ENCODE measurements at regions not wholly inside any gene's neighbourhood (a gene's known extent, or its start where the extent isn't known, plus 50 kb on each side); places are given as distances from the start of the nearest gene placed in this dataset.
"Not testable (repeated sequence)": the region's sequence is repeated elsewhere in the genome, so short reads cannot be mapped to it uniquely, and the experiment has no call there.

DNA sequence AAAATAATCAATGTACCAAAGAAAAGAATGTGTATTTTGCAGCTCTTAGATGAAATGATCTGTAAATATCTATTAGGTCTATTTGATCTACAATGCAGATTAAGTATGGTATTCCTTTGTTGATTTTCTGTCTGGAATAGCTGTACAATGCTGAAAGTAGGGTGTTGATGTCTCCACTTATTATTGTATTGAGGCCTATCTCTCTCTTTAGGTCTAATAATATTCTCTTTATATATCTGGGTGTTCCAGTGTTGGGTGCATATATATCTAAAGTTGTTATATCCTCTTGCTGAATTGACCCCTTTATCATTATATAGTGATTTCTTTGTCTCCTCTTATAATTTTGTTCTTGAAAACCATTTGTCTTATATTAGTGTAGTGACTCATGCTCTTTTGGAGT is 885.5 kb upstream of the FOXG1 start:
- H3K4me3 ChIP-seq (ENCODE audit: low read depth, low read length), result no peak overlapping the region
- TF ChIP-seq, protein P1, sequence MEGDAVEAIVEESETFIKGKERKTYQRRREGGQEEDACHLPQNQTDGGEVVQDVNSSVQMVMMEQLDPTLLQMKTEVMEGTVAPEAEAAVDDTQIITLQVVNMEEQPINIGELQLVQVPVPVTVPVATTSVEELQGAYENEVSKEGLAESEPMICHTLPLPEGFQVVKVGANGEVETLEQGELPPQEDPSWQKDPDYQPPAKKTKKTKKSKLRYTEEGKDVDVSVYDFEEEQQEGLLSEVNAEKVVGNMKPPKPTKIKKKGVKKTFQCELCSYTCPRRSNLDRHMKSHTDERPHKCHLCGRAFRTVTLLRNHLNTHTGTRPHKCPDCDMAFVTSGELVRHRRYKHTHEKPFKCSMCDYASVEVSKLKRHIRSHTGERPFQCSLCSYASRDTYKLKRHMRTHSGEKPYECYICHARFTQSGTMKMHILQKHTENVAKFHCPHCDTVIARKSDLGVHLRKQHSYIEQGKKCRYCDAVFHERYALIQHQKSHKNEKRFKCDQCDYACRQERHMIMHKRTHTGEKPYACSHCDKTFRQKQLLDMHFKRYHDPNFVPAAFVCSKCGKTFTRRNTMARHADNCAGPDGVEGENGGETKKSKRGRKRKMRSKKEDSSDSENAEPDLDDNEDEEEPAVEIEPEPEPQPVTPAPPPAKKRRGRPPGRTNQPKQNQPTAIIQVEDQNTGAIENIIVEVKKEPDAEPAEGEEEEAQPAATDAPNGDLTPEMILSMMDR (IDR thresholded peaks at IDR 0.05; ENCODE audit: borderline replicate concordance, insufficient read depth, low read depth, low read length), result no peak

GRCh38 chr14:27881646-27882045 is 884.9 kb upstream of the FOXG1 start:
- H3K4me3 ChIP-seq (ENCODE audit: low read depth, low read length), result no peak overlapping the region
- TF ChIP-seq, protein P1 (IDR thresholded peaks at IDR 0.05; ENCODE audit: borderline replicate concordance, insufficient read depth, low read depth, low read length), result no peak

DNA sequence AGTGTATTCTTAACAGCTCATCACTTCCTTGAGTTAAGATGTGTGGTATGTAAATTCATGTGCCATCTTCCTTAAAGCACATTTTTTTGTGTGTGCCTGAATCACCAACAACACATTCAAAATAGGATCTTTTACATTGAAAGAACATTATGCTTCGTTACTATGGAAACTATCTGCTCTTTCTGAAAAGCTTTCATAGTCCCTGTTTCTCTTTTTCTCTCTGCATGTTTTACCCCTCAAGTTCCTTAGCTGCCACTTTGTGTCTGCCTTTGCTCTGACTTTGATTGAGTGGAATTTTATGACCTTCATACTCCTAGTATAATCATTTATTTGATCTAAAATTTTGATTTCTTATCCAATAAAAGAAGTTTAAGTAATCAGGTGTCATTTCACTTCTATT is 880.3 kb upstream of the FOXG1 start:
- TF ChIP-seq, protein P1 (IDR thresholded peaks at IDR 0.05; ENCODE audit: borderline replicate concordance, insufficient read depth, low read depth, low read length), result no peak

GRCh38 chr14:27890259-27890658 is 876.3 kb upstream of the FOXG1 start:
- TF ChIP-seq, protein P1 (IDR thresholded peaks at IDR 0.05; ENCODE audit: borderline replicate concordance, insufficient read depth, low read depth, low read length), result no peak
- no peak overlapping the region for H3K4me3 ChIP-seq (ENCODE audit: low read depth, low read length)

More for the DNA sequence above, 880.3 kb upstream of the FOXG1 start:
- H3K4me3 ChIP-seq (ENCODE audit: low read depth, low read length), result no peak overlapping the region

GRCh38 chr14:27908484-27908883 is 858.1 kb upstream of the FOXG1 start:
- H3K4me3 ChIP-seq (ENCODE audit: low read depth, low read length), result not testable (repeated sequence)

- no peak overlapping the region for H3K4me3 ChIP-seq (ENCODE audit: low read depth, low read length)
Measured at GRCh38 chr14:27916326-27916725, 850.3 kb upstream of the FOXG1 start.

GRCh38 chr14:27917896-27918295 is 848.7 kb upstream of the FOXG1 start:
- TF ChIP-seq, protein P1 (IDR thresholded peaks at IDR 0.05; ENCODE audit: borderline replicate concordance, insufficient read depth, low read depth, low read length), result no peak
- no peak overlapping the region for H3K4me3 ChIP-seq (ENCODE audit: low read depth, low read length)

More at GRCh38 chr14:27916326-27916725, 850.3 kb upstream of the FOXG1 start:
- TF ChIP-seq, protein P1 (IDR thresholded peaks at IDR 0.05; ENCODE audit: borderline replicate concordance, insufficient read depth, low read depth, low read length), result no peak

GRCh38 chr14:27927519-27927918 is 839.1 kb upstream of the FOXG1 start:
- no peak overlapping the region for H3K4me3 ChIP-seq (ENCODE audit: low read depth, low read length)

More at GRCh38 chr14:27927519-27927918, 839.1 kb upstream of the FOXG1 start:
- TF ChIP-seq, protein P1 (IDR thresholded peaks at IDR 0.05; ENCODE audit: borderline replicate concordance, insufficient read depth, low read depth, low read length), result no peak

Data from GM12875 (cell line).